Stromal cell of bone marrow (primary cell): ENCODE measurements at regions not wholly inside any gene's neighbourhood (a gene's known extent, or its start where the extent isn't known, plus 50 kb on each side); places are given as distances from the start of the nearest gene placed in this dataset.

Experiments used
- DNase-seq: peaks from one replicate; pipeline ENCODE4 v3.0.0-alpha.2; 2012; ENCODE audit warnings: low read depth

DNA sequence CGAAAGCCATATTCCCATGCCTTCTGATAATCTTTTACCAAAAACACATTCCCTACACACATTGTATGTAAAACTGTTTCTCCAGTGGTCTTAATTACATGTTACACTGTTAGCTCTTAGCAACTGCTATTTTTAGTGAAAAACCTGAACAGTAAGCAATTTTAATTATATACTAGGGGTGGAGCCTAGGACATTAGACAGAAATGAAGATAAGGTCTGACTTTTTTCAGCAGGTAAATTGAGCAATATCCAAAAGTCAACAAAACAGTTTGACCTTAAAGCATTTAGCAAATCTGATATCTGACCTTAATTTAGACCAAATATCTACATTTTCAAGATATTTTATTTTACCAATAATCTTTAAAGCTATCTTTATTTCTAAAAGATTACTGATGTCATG is 60.2 kb downstream of the PDE6H start:
- DNase-seq: no peak

DNA sequence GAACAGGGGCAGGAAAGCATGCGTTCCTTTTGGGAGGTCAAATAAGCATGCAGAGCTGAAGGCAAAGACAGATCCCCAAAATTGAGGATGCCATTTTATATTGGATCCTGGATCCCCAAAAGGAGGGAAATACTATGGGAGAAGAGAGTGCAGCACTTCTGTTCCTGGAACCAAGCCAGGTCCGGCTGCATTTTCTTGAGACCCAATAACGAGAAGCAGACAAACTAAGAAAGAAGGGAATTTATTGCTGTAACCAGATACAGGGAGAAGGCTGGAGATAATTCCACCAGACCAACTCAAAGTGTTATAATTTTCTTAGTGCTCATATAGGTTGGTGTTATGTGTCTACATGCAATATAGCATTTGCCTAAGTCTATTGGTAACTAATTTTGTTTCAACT is 60.8 kb downstream of the PDE6H start:
- no peak for DNase-seq

DNA sequence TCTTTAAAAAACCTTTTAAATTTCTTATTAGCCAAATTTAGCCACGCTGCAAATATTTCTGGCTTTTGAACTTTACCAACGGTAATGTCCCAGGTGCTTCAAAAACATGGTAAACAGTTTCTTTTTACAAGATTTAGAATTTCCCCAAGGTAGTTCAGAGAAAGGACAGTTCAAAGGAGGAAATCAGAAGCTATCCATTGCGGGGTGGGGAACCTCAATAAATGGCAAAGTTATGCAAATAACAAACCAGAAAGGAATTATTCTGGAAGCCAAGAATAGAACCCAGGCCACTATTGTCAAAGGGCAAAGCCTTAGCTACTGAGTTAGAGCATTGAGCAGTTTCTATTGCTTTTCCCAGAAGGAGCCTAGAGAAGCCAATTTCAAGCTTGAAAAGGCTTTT is 62.3 kb downstream of the PDE6H start:
- DNase-seq: no peak

DNA sequence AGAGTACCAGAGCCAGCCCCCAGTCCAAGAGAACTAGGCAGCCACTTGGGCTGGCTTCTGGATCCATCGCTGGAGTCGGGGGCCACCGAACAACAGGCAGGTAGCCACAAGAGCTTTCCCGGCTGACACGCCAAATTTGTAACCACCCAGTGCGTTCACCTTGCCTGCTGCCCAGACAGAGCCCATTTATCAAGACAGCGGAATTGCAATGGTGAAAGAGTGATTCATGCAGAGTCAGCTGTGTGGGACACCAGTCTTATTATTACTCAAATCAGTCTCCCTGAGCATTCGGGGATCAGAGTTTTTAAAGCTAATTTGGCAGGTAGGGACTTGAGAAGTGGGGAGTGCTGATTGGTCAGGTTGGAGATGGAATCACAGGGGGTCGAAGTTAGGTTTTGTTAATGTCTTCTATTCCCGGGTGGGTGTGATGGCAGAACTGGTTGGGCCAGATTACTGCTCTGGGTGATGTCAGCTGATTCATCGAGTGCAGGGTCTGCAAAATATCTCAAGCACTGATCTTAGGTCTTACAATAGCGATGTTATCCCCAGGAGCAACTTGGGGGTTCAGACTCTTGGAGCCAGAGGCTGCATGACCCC is 64.3 kb downstream of the PDE6H start:
- no peak for DNase-seq

DNA sequence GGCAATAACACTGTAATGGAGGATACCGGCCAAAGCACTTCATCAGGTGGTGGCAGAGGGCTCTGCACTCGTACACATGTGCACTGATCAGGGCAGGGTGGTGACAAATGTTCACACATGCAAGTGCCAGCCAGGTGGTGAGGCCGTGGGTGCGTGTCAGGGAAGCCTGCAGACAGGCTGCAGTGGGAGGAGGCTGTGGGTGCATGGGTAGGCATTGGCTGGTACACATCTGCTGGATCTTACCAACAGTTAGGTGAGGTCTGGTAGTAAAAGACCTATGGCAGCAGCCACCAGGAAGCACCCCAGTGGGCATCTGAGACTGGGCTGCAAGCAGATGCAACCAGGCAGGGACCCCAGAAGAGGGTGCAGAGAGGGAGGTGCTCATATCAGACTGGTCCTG is 65.3 kb downstream of the PDE6H start:
- DNase-seq: no peak

DNA sequence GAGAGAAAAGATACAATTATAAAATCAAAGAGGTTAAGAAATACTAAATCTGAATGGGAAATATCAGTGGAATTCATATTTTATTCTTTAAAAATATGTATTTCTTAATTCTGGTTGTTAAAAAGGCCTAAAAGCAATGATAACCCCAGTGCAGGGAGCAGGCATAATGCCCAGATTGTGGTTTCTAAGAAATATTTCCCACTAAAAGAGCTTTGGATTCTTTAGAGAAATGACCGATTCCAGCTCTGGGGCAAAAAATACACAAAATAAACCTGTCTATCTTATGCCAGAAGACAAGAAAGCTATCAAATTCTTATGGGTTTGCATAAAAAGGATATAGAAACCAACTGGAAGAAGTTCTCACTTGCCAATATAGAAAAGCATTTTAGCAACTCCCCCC is 71.6 kb downstream of the PDE6H start:
- DNase-seq: peak; percentile 60

DNA sequence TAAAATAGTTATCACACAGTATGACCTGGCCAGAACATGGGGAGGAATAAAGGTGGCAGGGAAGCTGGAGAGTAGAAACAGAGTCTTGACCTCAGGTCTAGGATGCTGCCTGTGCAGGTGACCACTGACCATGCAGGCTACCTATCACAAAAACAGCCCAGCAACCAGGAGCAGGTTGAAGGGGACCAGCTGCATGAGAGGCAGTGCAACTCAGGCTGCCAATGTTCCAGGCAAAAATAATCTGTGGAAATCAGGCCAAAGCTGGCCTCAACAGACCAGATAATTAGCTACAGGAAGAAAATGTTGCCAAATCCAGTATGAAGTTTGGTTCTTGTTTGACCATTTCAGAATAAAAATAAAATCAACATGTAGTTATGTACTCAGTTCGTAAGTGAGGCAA is 72.6 kb downstream of the PDE6H start:
- DNase-seq: no peak

DNA sequence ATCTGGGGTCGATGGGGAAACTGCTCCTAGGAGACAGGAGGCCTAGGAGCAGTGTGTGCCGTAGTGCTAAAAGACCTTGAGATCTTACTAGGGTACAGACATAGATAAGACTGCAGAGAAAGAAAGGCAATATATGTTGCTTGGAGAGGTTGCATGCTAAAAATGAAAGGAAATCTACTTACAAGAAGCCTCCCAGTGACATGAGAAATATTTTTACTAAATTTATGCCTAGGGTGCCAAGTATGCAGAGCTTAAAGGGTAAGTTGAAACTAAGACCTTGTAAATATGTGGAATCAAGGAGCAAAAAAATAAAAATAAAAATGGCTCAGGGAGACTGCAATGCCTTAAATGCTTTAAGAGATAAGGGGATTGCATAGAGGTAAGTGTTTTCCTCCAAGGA is 74.8 kb downstream of the PDE6H start:
- no peak for DNase-seq

DNA sequence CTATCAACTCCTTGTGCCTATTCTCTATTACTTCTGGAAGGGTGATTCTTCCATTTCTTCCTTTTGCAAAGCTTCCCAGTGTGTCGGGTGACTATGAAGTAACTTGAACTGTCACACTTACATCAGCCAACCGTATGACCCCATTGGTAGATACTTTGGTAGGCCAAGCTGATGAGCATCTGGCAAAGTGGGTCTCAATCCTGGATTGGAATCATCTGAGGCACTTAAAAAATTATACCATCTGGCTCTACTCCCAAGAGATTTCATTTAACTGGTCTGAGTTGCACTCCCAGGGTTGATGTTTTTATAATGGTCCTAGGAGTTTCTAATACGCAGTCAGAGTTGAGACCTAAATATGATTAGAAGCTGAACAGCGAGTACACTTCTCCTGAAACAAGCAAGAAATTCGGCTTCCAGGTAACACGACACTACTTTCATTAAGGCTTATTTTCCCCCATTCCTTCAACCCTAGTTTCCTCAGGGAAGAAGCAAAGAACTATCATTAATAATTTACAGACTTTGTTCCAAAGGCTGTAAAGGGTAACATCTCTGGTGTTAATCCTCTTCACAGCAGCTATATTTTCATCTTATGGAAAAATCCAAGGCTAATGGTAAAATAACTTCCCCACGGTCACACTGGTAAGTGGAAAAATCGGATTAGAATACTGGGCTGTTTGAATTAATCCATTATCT is 76.8 kb downstream of the PDE6H start:
- no peak for DNase-seq

DNA sequence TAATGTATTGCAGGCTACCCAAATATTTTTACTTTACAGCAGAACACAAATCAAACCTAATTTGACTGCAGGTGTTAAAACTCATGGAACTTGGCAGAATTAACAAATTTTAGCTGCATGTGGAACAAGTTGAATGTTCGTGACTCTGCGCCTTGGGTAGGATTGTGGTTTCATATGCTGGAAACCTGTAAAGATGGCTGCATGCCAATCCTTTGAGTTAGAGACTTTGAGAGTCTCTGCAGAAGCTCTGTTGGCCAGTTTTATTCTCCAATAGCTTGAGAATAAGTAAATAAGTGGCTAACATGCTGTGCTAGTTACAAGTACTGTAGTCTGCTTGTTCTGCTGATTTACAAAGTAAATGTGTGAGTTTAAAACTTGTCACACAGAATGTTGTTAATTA is 77.8 kb downstream of the PDE6H start:
- no peak for DNase-seq

DNA sequence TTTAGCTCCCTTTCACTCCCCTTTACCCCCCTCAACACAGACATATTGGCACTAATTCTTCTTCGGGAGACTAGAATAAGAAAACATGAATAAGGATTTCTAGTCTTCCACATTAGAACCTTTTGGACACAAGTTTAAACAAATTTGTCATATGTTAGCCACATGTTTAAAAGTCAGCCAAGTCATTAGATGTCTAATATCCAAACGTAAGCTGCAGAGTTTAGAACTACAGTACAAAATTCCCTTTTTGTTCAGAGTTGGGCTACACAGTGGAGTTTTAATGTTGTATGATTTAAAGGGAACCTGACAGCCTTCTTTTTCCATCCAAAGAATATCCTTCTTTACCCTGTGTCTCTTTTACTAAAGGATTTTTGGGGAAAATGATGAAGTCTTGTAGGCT is 79.8 kb downstream of the PDE6H start:
- DNase-seq: no peak

DNA sequence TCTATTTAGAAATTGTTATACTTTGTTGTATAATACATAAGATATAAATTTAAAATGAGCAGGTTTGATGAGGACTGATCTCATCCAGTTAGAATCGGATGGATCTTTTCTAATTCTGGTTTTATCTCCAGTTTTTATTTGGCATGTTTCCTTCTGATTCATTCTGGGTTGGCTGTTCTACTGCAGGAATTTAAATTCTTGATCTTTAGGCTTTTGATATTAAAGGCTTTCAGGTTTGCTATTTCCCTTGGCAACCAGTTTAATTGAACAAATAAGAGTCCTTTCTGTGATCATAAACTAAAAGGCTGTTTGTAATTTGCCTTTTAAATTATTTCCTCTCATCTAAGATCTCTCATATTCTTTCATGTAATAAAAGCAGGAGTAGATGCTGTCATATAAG is 83.4 kb downstream of the PDE6H start:
- no peak for DNase-seq
